Vagina (tissue), 2 donors: ENCODE measurements at regions not wholly inside any gene's neighbourhood (a gene's known extent, or its start where the extent isn't known, plus 50 kb on each side); places are given as distances from the start of the nearest gene placed in this dataset.

Experiments
- DNase-seq, 2 donors: peaks; one replicate each; pipeline ENCODE4 v3.0.0-alpha.2; 2017; ENCODE audit errors: extremely low spot score in 2 of 2
- H3K27ac ChIP-seq: fragments of 200-600 bp; sonication (generic); one replicate; pipeline ENCODE4 v1.5.1; 2019
- H3K27me3 ChIP-seq: fragments of 200-600 bp; sonication (generic); one replicate; pipeline ENCODE4 v1.5.1; 2019
- H3K36me3 ChIP-seq, 2 donors: fragments of 200-600 bp; sonication (generic); one replicate each; pipeline ENCODE4 v1.5.1; 2017 to 2019
- H3K4me1 ChIP-seq: fragments of 200-600 bp; sonication (generic); one replicate; pipeline ENCODE4 v1.5.1; 2019
- H3K4me3 ChIP-seq, 2 donors: fragments of 200-600 bp; sonication (generic); 1 replicate in 1 of 2; 2 replicates in 1 of 2; pipeline ENCODE4 v1.5.1; 2016 to 2019
- H3K9me3 ChIP-seq: fragments of 200-600 bp; sonication (generic); one replicate; pipeline ENCODE4 v1.5.1; 2019
- POLR2A ChIP-seq, 2 donors: fragments of 450-650 bp; IDR thresholded peaks; one replicate each; pipeline ENCODE4 v1.6.1; 2017; ENCODE audit warnings: antibody characterized with exemption in 2 of 2, mild to moderate bottlenecking in 2 of 2, moderate library complexity in 2 of 2
- POLR2AphosphoS5 ChIP-seq, 2 donors: sonication (generic); formaldehyde crosslinking; IDR thresholded peaks; one replicate each; pipeline ENCODE4 v1.9.0; 2017; ENCODE audit warnings: antibody characterized with exemption in 2 of 2, mild to moderate bottlenecking in 2 of 2, low read depth in 1 of 2; ENCODE audit not compliant: insufficient read depth in 1 of 2
- intact Hi-C: fragments of 100-400 bp; cut with DNase I; formaldehyde crosslinking; loops from one replicate; pipeline ENCODE4 v1.15.1; 2023
- TF ChIP-seq, protein P1 (sequence below), 3 experiments: fragments of 450-650 bp in 2 of 3; fragments of 200-600 bp in 1 of 3; sonication (generic) in 1 of 3; IDR thresholded peaks; one replicate each; pipeline ENCODE4 v1.5.1; 2017 to 2019; ENCODE audit warnings: antibody characterized with exemption in 3 of 3, mild to moderate bottlenecking in 2 of 3, moderate library complexity in 2 of 3

DNA sequence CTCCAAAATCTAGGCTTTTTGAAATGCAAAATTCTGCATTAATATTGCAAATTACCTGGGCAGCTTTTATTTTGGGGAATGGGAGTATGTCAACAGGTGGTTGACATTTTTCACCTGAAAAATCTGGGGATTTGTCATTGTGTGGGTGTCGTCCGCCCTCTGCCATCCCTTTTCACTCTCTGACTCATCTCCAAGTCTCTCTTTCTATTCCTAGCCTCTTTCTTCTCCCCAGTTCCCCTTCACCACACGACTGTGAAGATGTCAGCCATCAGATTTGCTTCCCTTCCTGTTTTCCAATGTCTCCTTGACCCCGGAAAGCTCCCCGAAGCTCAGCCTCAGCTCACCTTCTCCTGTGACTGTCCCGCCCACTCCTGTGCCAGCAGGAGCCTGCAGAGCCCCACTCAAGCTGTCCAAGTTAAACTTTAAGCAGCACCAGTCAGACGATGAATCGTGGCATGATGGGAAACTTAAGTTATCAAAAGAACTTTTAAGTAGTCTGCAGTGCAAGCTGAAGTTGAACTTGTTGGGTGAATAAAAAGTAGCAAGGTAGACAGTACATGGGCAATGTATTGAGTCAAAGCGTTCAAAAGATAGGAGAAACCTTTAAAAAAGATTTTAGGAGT is 590.2 kb downstream of the VRK1 start:
- Histone ChIP-seq H3K4me3 (no peak overlapping the region), H3K4me1 (no peaks in the 10 kb centered on the region), H3K36me3 (no peaks in the 10 kb centered on the region), H3K27me3 (no peaks in the 10 kb centered on the region), H3K9me3 (no peaks in the 10 kb centered on the region), H3K27ac (no peak overlapping the region)
- DNase-seq: no peak
- no peak for TF ChIP-seq POLR2AphosphoS5 (IDR thresholded peaks at IDR 0.05; ENCODE audit: insufficient read depth in 1 of 2, low read depth in 1 of 2)
- no peak for TF ChIP-seq POLR2A (IDR thresholded peaks at IDR 0.05)
- intact Hi-C loops: no loop called here

- H3K9me3 ChIP-seq: no peaks in the 10 kb centered on the region
- intact Hi-C loops: no loop called here
- H3K4me1 ChIP-seq: no peaks in the 10 kb centered on the region
- no peaks in the 10 kb centered on the region for H3K27me3 ChIP-seq
- H3K36me3 ChIP-seq: no peaks in the 10 kb centered on the region
- no peak overlapping the region for H3K27ac ChIP-seq
- DNase-seq: no peak
- H3K4me3 ChIP-seq: no peak overlapping the region
- TF ChIP-seq POLR2AphosphoS5 (IDR thresholded peaks at IDR 0.05; ENCODE audit: insufficient read depth in 1 of 2, low read depth in 1 of 2) (no peak), POLR2A (IDR thresholded peaks at IDR 0.05) (no peak)
- TF ChIP-seq, protein P1, sequence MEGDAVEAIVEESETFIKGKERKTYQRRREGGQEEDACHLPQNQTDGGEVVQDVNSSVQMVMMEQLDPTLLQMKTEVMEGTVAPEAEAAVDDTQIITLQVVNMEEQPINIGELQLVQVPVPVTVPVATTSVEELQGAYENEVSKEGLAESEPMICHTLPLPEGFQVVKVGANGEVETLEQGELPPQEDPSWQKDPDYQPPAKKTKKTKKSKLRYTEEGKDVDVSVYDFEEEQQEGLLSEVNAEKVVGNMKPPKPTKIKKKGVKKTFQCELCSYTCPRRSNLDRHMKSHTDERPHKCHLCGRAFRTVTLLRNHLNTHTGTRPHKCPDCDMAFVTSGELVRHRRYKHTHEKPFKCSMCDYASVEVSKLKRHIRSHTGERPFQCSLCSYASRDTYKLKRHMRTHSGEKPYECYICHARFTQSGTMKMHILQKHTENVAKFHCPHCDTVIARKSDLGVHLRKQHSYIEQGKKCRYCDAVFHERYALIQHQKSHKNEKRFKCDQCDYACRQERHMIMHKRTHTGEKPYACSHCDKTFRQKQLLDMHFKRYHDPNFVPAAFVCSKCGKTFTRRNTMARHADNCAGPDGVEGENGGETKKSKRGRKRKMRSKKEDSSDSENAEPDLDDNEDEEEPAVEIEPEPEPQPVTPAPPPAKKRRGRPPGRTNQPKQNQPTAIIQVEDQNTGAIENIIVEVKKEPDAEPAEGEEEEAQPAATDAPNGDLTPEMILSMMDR (IDR thresholded peaks at IDR 0.05): no peak
Measured at GRCh38 chr14:97388408-97388807, 591.2 kb downstream of the VRK1 start.

DNA sequence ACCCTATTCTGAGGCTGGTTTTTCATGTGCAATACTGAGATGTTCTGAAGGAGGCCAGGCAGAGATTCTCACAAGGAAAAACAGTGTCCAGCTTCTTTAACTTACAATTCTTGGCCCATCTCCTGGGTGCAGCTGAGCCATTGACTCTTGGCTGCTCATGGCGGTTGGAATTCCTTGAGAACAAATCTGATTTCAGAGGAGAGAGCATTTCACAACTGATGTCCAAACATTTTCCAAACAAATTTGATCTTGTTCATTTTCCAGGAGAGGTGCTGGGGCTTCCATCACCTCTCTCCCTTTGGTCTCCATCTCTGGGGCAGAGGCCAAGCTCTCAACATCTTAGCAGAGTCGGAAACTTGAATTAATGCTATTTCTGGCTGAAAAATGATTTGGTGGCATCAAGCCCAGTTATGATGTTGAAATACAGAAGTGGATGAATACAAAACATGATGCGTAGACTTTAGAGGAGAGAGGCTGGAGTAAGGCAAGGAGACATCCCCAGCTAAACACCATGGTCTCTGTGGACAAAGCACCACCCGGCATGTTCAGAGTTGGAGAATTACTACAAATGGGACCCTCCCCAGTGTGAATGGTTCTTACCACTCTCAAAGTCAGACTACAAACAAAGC is 593.0 kb downstream of the VRK1 start:
- Histone ChIP-seq H3K4me1 (no peaks in the 10 kb centered on the region), H3K27ac (no peak overlapping the region), H3K9me3 (no peaks in the 10 kb centered on the region), H3K36me3 (no peaks in the 10 kb centered on the region), H3K4me3 (no peak overlapping the region), H3K27me3 (no peaks in the 10 kb centered on the region)
- no peak for TF ChIP-seq POLR2A (IDR thresholded peaks at IDR 0.05)
- intact Hi-C loops: no loop called here
- no peak for DNase-seq

GRCh38 chr14:97393244-97393643 is 596.1 kb downstream of the VRK1 start:
- Histone ChIP-seq H3K4me1 (no peaks in the 10 kb centered on the region), H3K36me3 (no peaks in the 10 kb centered on the region), H3K9me3 (no peaks in the 10 kb centered on the region), H3K4me3 (no peak overlapping the region), H3K27ac (no peak overlapping the region), H3K27me3 (no peaks in the 10 kb centered on the region)
- no peak for TF ChIP-seq POLR2AphosphoS5 (IDR thresholded peaks at IDR 0.05; ENCODE audit: insufficient read depth in 1 of 2, low read depth in 1 of 2)
- TF ChIP-seq POLR2A (IDR thresholded peaks at IDR 0.05): no peak
- TF ChIP-seq, protein P1 (IDR thresholded peaks at IDR 0.05): no peak
- intact Hi-C loops: no loop called here
- DNase-seq: no peak

DNA sequence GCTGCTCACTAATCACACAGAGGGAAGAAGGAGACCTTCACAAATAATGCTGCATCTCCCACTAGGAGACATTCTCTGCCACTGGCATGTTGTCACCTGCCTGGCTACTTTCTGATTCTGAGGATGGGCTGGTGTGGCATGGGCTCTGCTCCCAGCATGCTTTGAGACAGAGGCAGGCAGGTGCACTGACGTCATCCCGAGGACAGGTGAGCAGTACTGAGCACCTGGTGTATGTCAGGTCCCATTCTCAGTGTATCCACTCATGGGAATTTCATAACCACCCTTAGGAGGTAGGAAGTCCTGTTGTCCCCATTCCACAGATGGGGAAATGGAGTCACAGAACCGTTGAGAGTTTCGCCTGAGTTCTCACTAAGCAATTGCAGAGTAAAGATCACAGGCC is 597.9 kb downstream of the VRK1 start:
- Histone ChIP-seq H3K27me3 (no peaks in the 10 kb centered on the region), H3K36me3 (no peaks in the 10 kb centered on the region), H3K9me3 (no peaks in the 10 kb centered on the region), H3K4me3 (no peak overlapping the region), H3K4me1 (no peaks in the 10 kb centered on the region), H3K27ac (no peak overlapping the region)
- TF ChIP-seq, protein P1 (IDR thresholded peaks at IDR 0.05): no peak
- TF ChIP-seq POLR2AphosphoS5 (IDR thresholded peaks at IDR 0.05; ENCODE audit: insufficient read depth in 1 of 2, low read depth in 1 of 2) (no peak), POLR2A (IDR thresholded peaks at IDR 0.05) (no peak)
- intact Hi-C loops: no loop called here
- no peak for DNase-seq

GRCh38 chr14:97401714-97402113 is 604.5 kb downstream of the VRK1 start:
- no peak for DNase-seq
- intact Hi-C loops: no loop called here

More at GRCh38 chr14:97401714-97402113, 604.5 kb downstream of the VRK1 start:
- Histone ChIP-seq H3K9me3 (no peaks in the 10 kb centered on the region), H3K27me3 (no peaks in the 10 kb centered on the region), H3K4me3 (no peak overlapping the region), H3K27ac (no peak overlapping the region), H3K36me3 (no peaks in the 10 kb centered on the region), H3K4me1 (no peaks in the 10 kb centered on the region)
- TF ChIP-seq, protein P1 (IDR thresholded peaks at IDR 0.05): no peak
- TF ChIP-seq POLR2AphosphoS5 (IDR thresholded peaks at IDR 0.05; ENCODE audit: insufficient read depth in 1 of 2, low read depth in 1 of 2) (no peak), POLR2A (IDR thresholded peaks at IDR 0.05) (no peak)
